PC-9 (cell line): ENCODE measurements at regions not wholly inside any gene's neighbourhood (a gene's known extent, or its start where the extent isn't known, plus 50 kb on each side); places are given as distances from the start of the nearest gene placed in this dataset.

Experiments
- BruUV-seq: library from RNA; stranded (reverse); fragments of 400-500 nt; replicated peaks from 2 replicates; lab custom pipeline; 2021; lab: Mats Ljungman, UMichigan
- CTCF ChIA-PET: fragments of 300-600 bp; sonication (Branson Sonifier 250); formaldehyde crosslinking; loops from one replicate; lab custom pipeline; 2022; ENCODE audit warnings: antibody characterized with exemption; lab: Charles Lee
- POLR2A ChIA-PET: fragments of 300-600 bp; sonication (Branson Sonifier 250); formaldehyde crosslinking; loops from one replicate; lab custom pipeline; 2022; ENCODE audit warnings: antibody characterized with exemption; ENCODE audit not compliant: unreplicated experiment; lab: Charles Lee
- DNase-seq, 2 experiments: peaks; one replicate each; pipeline versions ENCODE4 v3.0.0 to v3.0.0-alpha.2; 2015 to 2022; ENCODE audit warnings: mixed read lengths in 1 of 2
- H2AFZ ChIP-seq: fragments of 200-600 bp; sonication (generic); 2 replicates; pipeline ENCODE4 v1.8.1; 2017; ENCODE audit warnings: antibody characterized with exemption
- H3F3A ChIP-seq: fragments of 200-600 bp; sonication (generic); 2 replicates; pipeline ENCODE4 v1.8.1; 2017; ENCODE audit warnings: antibody characterized with exemption, mild to moderate bottlenecking, low read depth; ENCODE audit not compliant: insufficient read depth
- H3K27ac ChIP-seq: fragments of 200-600 bp; sonication (generic); 2 replicates; pipeline ENCODE4 v1.6.1; 2016; ENCODE audit warnings: mixed run types
- H3K27me3 ChIP-seq: fragments of 200-600 bp; sonication (generic); 2 replicates; pipeline ENCODE4 v1.6.1; 2016; ENCODE audit warnings: low read depth, mixed run types; ENCODE audit not compliant: insufficient read depth
- H3K36me3 ChIP-seq: fragments of 200-600 bp; sonication (generic); 2 replicates; pipeline ENCODE4 v1.6.1; 2016; ENCODE audit warnings: low read depth, mixed run types
- H3K4me1 ChIP-seq: fragments of 200-600 bp; sonication (generic); replicated peaks from 2 replicates; pipeline ENCODE4 v1.6.1; 2016; ENCODE audit warnings: mixed run types; ENCODE audit not compliant: insufficient read depth
- H3K4me2 ChIP-seq: fragments of 200-600 bp; sonication (generic); 2 replicates; pipeline ENCODE4 v1.6.1; 2017; ENCODE audit warnings: mixed run types
- H3K4me3 ChIP-seq: fragments of 200-600 bp; sonication (generic); 2 replicates; pipeline ENCODE4 v1.6.1; 2016; ENCODE audit warnings: mixed run types
- H3K79me2 ChIP-seq: fragments of 200-600 bp; sonication (generic); 2 replicates; pipeline ENCODE4 v1.6.1; 2017; ENCODE audit warnings: low read depth, mixed run types
- H3K9me2 ChIP-seq: fragments of 200-600 bp; sonication (generic); 2 replicates; pipeline ENCODE4 v1.8.1; 2017; ENCODE audit warnings: mild to moderate bottlenecking; ENCODE audit not compliant: insufficient read depth
- H3K9me3 ChIP-seq: fragments of 200-600 bp; sonication (generic); 2 replicates; pipeline ENCODE4 v1.8.1; 2016; ENCODE audit warnings: low read depth; ENCODE audit not compliant: insufficient read depth
- H4K20me1 ChIP-seq: fragments of 200-600 bp; sonication (generic); 2 replicates; pipeline ENCODE4 v1.8.1; 2017; ENCODE audit not compliant: insufficient read depth
- EZH2 ChIP-seq: fragments of 200-600 bp; sonication (generic); IDR thresholded peaks from 2 replicates; pipeline ENCODE4 v1.8.0; 2017; ENCODE audit warnings: antibody characterized with exemption, low read depth
- intact Hi-C: fragments of 100-400 bp; cut with micrococcal nuclease; formaldehyde crosslinking; loops from one replicate; pipeline ENCODE4 v1.10.0; 2022; ENCODE audit not compliant: unreplicated experiment
- TF ChIP-seq, protein P1 (sequence below): fragments of 200-600 bp; sonication (generic); conservative IDR thresholded peaks from 2 replicates; pipeline ENCODE4 v1.6.1; 2017; ENCODE audit warnings: mixed run types, antibody characterized with exemption, mild to moderate bottlenecking, moderate library complexity

DNA sequence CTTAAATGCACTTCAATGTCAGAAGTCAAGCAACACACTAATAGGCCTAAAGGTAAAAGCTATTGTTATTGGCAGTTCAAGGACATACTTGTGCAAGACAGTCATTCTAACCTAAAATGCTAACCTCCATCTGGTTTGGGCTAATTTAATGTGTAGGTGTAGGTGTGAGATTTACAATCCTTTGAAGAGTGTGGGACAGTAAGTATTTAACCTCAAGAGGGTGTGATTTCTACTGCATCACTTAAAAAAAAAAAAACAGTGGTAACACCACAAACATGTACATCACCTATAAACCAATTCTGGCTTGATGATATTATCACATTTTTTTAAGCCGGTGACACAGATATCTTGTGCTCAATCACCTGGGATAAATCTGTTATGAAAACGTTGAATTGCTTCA, 127.5 kb upstream of the MEF2C start:
- ChIA-PET CTCF (interaction anchor here (0.5 kb wide), 1 partner anchor 20 kb away, joined by 6 read pairs; no protein-coding TSS in a partner anchor), POLR2A (no interaction called here)
- TF ChIP-seq, protein P1, sequence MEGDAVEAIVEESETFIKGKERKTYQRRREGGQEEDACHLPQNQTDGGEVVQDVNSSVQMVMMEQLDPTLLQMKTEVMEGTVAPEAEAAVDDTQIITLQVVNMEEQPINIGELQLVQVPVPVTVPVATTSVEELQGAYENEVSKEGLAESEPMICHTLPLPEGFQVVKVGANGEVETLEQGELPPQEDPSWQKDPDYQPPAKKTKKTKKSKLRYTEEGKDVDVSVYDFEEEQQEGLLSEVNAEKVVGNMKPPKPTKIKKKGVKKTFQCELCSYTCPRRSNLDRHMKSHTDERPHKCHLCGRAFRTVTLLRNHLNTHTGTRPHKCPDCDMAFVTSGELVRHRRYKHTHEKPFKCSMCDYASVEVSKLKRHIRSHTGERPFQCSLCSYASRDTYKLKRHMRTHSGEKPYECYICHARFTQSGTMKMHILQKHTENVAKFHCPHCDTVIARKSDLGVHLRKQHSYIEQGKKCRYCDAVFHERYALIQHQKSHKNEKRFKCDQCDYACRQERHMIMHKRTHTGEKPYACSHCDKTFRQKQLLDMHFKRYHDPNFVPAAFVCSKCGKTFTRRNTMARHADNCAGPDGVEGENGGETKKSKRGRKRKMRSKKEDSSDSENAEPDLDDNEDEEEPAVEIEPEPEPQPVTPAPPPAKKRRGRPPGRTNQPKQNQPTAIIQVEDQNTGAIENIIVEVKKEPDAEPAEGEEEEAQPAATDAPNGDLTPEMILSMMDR = no peak
- DNase-seq = no peak
- Histone ChIP-seq H3K4me3 (no peak overlapping the region), H3K4me1 (no peaks in the 10 kb centered on the region), H2AFZ (no peak overlapping the region), H3K27me3 (no peaks in the 10 kb centered on the region), H3K9me3 (no peaks in the 10 kb centered on the region), H3K9me2 (no peaks in the 10 kb centered on the region), H3K36me3 (no peaks in the 10 kb centered on the region), H3K79me2 (no peaks in the 10 kb centered on the region), H3K4me2 (no peak overlapping the region), H3F3A (no peaks in the 10 kb centered on the region), H4K20me1 (no peaks in the 10 kb centered on the region), H3K27ac (no peak overlapping the region)
- no TSS peak for BruUV-seq
- intact Hi-C loops = no loop called here

DNA sequence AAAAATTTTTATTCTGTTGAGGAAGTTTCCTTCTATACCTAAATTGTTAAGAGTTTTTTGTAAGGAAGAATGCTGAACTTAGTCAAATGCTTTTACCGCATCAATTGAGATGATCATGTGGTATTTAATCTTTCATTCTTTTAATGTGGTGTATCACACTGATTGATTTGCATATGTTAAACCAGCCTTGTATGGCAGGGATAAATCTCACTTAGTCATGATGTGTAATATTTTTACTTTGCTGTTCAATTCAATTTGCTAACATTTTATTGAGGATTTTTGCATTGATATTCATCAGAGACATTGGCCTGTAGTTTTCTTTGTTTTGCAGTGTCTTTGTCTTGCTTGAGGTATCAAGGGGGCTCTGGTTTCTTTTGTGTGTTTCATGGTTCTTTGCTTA, 125.3 kb upstream of the MEF2C start:
- Histone ChIP-seq H3K36me3 (no peaks in the 10 kb centered on the region), H3K79me2 (no peaks in the 10 kb centered on the region), H3F3A (no peaks in the 10 kb centered on the region), H3K4me2 (no peak overlapping the region), H3K9me3 (no peaks in the 10 kb centered on the region), H3K27ac (no peak overlapping the region), H3K4me3 (no peak overlapping the region), H3K27me3 (no peaks in the 10 kb centered on the region), H3K4me1 (no peaks in the 10 kb centered on the region), H4K20me1 (no peaks in the 10 kb centered on the region), H3K9me2 (no peaks in the 10 kb centered on the region), H2AFZ (no peak overlapping the region)
- no peak for DNase-seq
- no TSS peak for BruUV-seq
- intact Hi-C loops = no loop called here
- no peak for TF ChIP-seq EZH2
- TF ChIP-seq, protein P1 = no peak
- ChIA-PET POLR2A (no interaction called here), CTCF (no interaction called here)

DNA sequence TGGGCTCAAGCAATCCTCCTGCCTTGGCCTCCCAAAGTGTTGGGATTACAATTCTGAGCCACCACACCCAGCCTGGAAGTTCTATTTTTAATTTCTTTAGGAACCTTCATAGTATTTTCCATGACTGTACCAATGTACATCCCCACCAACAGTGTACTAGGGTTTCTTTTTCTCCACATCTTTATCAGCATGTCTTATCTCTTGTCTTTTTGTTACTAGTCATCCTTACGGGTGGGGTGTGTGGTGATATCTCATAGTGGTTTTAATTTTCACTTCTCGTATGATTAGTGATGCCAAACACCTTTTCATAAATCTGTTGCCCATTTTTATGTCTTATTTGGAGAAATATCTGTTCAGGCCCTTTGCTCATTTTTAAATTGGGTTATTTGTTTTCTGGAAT, 123.0 kb upstream of the MEF2C start:
- H3K4me2 ChIP-seq = no peak overlapping the region
- no peak overlapping the region for H3K4me3 ChIP-seq
- no peak for TF ChIP-seq EZH2
- TF ChIP-seq, protein P1 = no peak
- no peak overlapping the region for H2AFZ ChIP-seq
- H3K27ac ChIP-seq = no peak overlapping the region
- DNase-seq = no peak
- no peaks in the 10 kb centered on the region for H4K20me1 ChIP-seq
- no TSS peak for BruUV-seq
- no peaks in the 10 kb centered on the region for H3K4me1 ChIP-seq
- no peaks in the 10 kb centered on the region for H3K9me2 ChIP-seq
- H3K79me2 ChIP-seq = no peaks in the 10 kb centered on the region
- intact Hi-C loops = no loop called here
- ChIA-PET POLR2A (no interaction called here), CTCF (no interaction called here)
- H3K27me3 ChIP-seq = no peaks in the 10 kb centered on the region
- no peaks in the 10 kb centered on the region for H3F3A ChIP-seq
- no peaks in the 10 kb centered on the region for H3K9me3 ChIP-seq
- no peaks in the 10 kb centered on the region for H3K36me3 ChIP-seq
